ENCODE measurements at regions not wholly inside any gene's neighbourhood (a gene's known extent, or its start where the extent isn't known, plus 50 kb on each side); places are given as distances from the start of the nearest gene placed in this dataset.
"Not testable (repeated sequence)": the region's sequence is repeated elsewhere in the genome, so short reads cannot be mapped to it uniquely, and the experiment has no call there.

- ChIA-PET POLR2A (no interaction called here), CTCF (no interaction called here)
- Mint-ChIP-seq H3K4me1 (ENCODE audit: low read depth) (peaks cover 7% of the 10 kb centered on the region), H3K27ac (no peak overlapping the region), H3K9me3 (peaks cover 9% of the 10 kb centered on the region), H3K36me3 (no peaks in the 10 kb centered on the region), H3K4me3 (no peak overlapping the region), H3K27me3 (peaks cover 3% of the 10 kb centered on the region)
- intact Hi-C loops (cut with micrococcal nuclease), result no loop called here
- no peak for DNase-seq
These were observed 122.8 kb downstream of the NUFIP1 start for GRCh38 chr13:44866411-44866911.

- Mint-ChIP-seq H3K4me1 (ENCODE audit: low read depth) (peaks cover 7% of the 10 kb centered on the region), H3K9me3 (peaks cover 9% of the 10 kb centered on the region), H3K27me3 (peaks cover 3% of the 10 kb centered on the region), H3K27ac (no peak overlapping the region), H3K4me3 (no peak overlapping the region), H3K36me3 (no peaks in the 10 kb centered on the region)
- CTCF ChIA-PET, result no interaction called here
- intact Hi-C loops (cut with micrococcal nuclease), result no loop called here
- POLR2A ChIA-PET, result no interaction called here
- no peak for DNase-seq
These were observed 123.4 kb downstream of the NUFIP1 start for GRCh38 chr13:44865722-44866410.

DNA sequence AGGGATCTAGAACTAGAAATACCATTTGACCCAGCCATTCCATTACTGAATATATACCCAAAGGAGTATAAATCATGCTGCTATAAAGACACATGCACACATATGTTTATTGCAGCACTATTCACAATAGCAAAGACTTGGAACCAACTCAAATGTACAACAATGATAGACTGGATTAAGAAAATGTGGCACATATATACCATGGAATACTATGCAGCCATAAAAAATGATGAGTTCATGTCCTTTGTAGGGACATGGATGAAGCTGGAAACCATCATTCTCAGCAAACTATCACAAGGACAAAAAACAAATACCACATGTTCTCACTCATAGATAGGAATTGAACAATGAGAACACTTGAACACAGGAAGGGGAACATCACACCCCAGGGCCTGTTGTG is 125.6 kb downstream of the NUFIP1 start:
- CTCF ChIA-PET; H3K4me3 Mint-ChIP-seq; intact Hi-C loops (cut with micrococcal nuclease); H3K9me3 Mint-ChIP-seq; H3K4me1 Mint-ChIP-seq (ENCODE audit: low read depth); H3K36me3 Mint-ChIP-seq; POLR2A ChIA-PET; DNase-seq; H3K27ac Mint-ChIP-seq; H3K27me3 Mint-ChIP-seq: not testable (repeated sequence)

DNA sequence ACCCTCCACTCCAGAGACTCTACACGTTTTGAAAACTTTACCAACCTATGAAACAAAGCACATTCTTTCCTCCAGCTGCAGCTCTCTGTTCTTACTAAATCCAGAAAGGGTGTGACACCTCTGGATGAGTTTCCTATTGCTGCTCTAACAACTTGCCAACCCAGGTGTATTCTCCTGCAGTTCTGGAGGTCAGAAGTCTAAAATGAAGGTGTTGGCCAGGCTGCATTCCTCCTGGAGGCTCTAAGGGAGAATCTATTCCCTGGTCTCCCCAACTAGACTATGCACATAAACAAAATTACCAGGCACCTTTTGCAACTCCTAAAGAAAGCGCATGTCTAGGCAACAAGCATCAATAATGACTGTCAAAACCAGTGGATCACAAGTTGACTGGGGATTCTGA is 128.8 kb downstream of the NUFIP1 start:
- CTCF ChIA-PET, result no interaction called here
- H3K36me3 Mint-ChIP-seq, result no peaks in the 10 kb centered on the region
- no peak for DNase-seq
- no peaks in the 10 kb centered on the region for H3K9me3 Mint-ChIP-seq
- peaks cover 14% of the 10 kb centered on the region for H3K27me3 Mint-ChIP-seq
- H3K4me3 Mint-ChIP-seq, result no peak overlapping the region
- H3K4me1 Mint-ChIP-seq (ENCODE audit: low read depth), result no peaks in the 10 kb centered on the region
- intact Hi-C loops (cut with micrococcal nuclease), result no loop called here
- H3K27ac Mint-ChIP-seq, result no peak overlapping the region
- POLR2A ChIA-PET, result no interaction called here

GRCh38 chr13:44857736-44858135 is 131.5 kb downstream of the NUFIP1 start:
- no peak overlapping the region for H3K27ac Mint-ChIP-seq
- no peaks in the 10 kb centered on the region for H3K9me3 Mint-ChIP-seq
- no peaks in the 10 kb centered on the region for H3K4me1 Mint-ChIP-seq (ENCODE audit: low read depth)
- peaks cover 16% of the 10 kb centered on the region for H3K27me3 Mint-ChIP-seq
- DNase-seq, result no peak
- intact Hi-C loops (cut with micrococcal nuclease), result no loop called here
- POLR2A ChIA-PET, result no interaction called here
- CTCF ChIA-PET, result no interaction called here
- no peak overlapping the region for H3K4me3 Mint-ChIP-seq
- H3K36me3 Mint-ChIP-seq, result no peaks in the 10 kb centered on the region

DNA sequence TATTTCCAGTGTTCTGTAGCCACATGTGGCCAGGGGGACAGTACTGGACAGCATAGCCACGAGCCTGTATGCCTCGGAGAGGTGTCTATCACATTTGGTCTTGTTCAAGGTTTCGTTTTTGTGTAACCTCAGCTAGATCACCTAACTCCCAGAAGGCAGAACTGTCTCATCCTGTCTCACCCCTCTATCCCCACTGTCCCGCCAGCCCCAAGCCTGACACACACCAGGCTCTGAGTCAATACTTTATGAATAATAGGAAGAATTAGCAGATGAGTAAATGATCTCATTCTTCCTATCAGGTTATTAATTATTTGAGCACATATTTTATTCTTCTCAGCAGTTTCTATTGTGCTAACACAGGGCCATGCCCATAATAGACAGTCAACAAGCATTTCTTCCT is 132.2 kb downstream of the NUFIP1 start:
- Mint-ChIP-seq H3K9me3 (no peaks in the 10 kb centered on the region), H3K27me3 (peaks cover 16% of the 10 kb centered on the region), H3K4me3 (no peak overlapping the region), H3K36me3 (no peaks in the 10 kb centered on the region), H3K4me1 (ENCODE audit: low read depth) (no peaks in the 10 kb centered on the region), H3K27ac (no peak overlapping the region)
- no peak for DNase-seq
- intact Hi-C loops (cut with micrococcal nuclease), result no loop called here
- ChIA-PET CTCF (no interaction called here), POLR2A (no interaction called here)

DNA sequence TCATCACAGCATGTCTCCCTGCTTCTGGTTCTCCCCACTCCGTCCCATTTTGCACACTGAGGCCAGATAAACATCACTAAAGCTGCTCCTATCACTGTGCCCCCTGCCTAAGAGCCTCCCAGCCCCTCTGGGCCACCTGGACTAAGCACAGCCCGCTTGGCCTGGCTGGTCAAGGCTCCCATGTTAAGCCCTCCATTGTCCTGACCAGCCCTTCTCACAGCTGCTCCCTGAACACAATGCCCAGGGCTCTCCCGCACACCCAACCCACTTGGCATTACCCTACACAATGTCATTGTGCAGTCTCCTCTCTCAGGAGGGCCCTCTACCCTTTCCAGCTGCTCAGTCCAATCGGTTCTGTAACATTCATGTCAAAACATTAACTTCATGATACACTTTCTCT is 133.4 kb downstream of the NUFIP1 start:
- no peak for DNase-seq
- CTCF ChIA-PET, result no interaction called here
- Mint-ChIP-seq H3K4me3 (no peak overlapping the region), H3K9me3 (no peaks in the 10 kb centered on the region), H3K4me1 (ENCODE audit: low read depth) (no peaks in the 10 kb centered on the region), H3K27ac (no peak overlapping the region), H3K36me3 (no peaks in the 10 kb centered on the region), H3K27me3 (peaks cover 16% of the 10 kb centered on the region)
- intact Hi-C loops (cut with micrococcal nuclease), result no loop called here
- POLR2A ChIA-PET, result no interaction called here

DNA sequence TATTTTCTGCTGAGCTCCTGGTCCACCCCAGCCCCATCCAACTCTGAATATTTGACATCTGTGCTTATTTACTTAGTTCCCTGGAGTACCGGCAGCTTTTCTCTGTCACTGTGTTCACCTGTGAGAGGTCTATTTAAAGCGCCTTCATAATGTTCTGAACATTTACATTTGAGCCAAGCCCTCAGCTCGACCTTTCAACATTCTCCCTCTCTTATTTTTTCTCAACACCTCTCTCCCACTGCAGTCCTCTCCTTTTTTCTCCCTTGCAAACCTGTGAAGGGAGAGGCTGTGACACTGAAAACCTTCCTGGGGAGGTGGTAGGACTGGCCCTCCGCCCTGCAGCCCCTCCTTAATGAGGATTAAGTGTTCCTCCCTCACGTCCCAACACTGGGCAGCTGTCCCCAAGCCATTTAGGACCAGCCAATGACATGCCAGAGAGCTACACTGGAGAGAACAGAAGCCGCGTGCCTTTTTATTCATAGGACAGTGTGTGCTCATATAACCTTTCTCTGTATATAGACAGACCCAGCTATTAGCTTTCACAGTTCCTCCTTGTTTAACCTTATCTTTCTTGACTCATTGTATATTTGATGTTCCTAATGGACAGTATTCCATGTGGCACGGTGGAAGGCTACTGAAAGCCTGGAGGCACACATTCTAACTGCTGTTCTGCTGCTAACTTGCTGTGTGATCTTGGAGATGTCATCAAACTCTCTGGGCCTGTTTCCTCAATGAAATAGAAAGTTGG is 134.8 kb downstream of the NUFIP1 start:
- no peaks in the 10 kb centered on the region for H3K4me1 Mint-ChIP-seq (ENCODE audit: low read depth)
- no peak overlapping the region for H3K4me3 Mint-ChIP-seq
- ChIA-PET CTCF (no interaction called here), POLR2A (no interaction called here)
- H3K36me3 Mint-ChIP-seq, result no peaks in the 10 kb centered on the region
- no peak for DNase-seq
- H3K9me3 Mint-ChIP-seq, result no peaks in the 10 kb centered on the region
- peaks cover 16% of the 10 kb centered on the region for H3K27me3 Mint-ChIP-seq
- no peak overlapping the region for H3K27ac Mint-ChIP-seq
- intact Hi-C loops (cut with micrococcal nuclease), result no loop called here

DNA sequence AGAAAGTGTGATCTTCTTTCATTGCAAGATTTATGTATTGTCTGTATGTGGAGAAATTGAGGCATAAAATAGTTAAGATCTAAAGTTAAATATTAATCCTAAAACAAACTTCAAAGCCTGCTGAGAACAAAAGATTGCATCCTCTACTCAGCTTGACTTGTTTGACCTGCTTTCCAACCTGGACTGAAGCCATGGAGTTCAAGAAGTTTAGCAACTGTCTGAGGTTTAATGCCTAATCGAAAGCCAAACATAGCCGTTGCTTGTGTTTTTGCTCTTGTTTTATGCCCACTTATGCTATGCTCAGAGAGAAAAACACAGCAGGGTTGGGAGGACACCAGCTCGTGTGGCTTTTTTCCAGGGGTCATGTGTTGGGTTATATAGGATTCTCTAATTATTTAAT is 135.6 kb downstream of the NUFIP1 start:
- H3K4me1 Mint-ChIP-seq (ENCODE audit: low read depth), result no peaks in the 10 kb centered on the region
- H3K4me3 Mint-ChIP-seq, result no peak overlapping the region
- CTCF ChIA-PET, result no interaction called here
- no peaks in the 10 kb centered on the region for H3K9me3 Mint-ChIP-seq
- POLR2A ChIA-PET, result no interaction called here
- no peaks in the 10 kb centered on the region for H3K36me3 Mint-ChIP-seq
- DNase-seq, result no peak
- H3K27ac Mint-ChIP-seq, result no peak overlapping the region
- intact Hi-C loops (cut with micrococcal nuclease), result no loop called here
- H3K27me3 Mint-ChIP-seq, result peaks cover 12% of the 10 kb centered on the region

GRCh38 chr13:44848920-44849676 is 140.2 kb downstream of the NUFIP1 start:
- ChIA-PET POLR2A (no interaction called here), CTCF (no interaction called here)
- Mint-ChIP-seq H3K4me3 (no peak overlapping the region), H3K9me3 (no peaks in the 10 kb centered on the region), H3K36me3 (no peaks in the 10 kb centered on the region), H3K27ac (no peak overlapping the region), H3K4me1 (ENCODE audit: low read depth) (no peaks in the 10 kb centered on the region), H3K27me3 (peaks cover 5% of the 10 kb centered on the region)
- intact Hi-C loops (cut with micrococcal nuclease), result no loop called here
- DNase-seq, result no peak

DNA sequence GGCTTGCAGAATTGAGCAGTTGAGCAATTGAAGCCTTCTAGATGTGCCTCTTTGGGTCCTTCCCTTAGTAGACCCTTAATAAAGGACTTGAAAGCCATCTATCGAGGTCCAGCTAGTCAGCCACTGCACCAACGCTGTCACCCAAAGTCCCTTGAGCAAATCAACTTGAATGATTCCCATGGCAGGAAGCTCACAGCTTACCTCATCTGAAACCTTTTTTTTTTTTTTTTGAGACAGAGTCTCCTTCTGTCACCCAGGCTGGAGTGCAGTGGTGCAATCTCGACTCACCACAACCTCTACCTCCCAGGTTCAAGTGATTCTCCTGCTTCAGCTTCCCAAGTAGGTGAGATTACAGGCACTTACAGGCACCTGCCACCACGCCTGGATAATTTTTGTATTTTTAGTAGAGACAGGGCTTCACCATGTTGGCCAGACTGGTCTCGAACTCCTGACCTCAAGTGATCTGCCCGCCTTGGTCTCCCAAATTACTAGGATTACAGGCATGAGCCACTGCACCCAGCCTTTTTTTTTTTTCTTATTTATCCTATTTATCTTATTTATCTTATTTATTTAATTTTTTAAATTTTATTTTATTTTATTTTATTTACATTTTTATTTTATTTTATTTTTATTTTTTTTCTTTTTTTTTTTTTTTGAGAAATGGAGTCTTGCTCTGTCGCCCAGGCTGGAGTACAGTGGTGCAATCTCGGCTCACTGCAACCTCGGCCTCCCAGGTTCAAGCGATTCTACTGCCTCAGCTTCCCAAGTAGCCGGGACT is 143.8 kb downstream of the NUFIP1 start:
- H3K9me3 Mint-ChIP-seq; CTCF ChIA-PET; H3K27ac Mint-ChIP-seq; H3K27me3 Mint-ChIP-seq; H3K36me3 Mint-ChIP-seq; H3K4me3 Mint-ChIP-seq; H3K4me1 Mint-ChIP-seq (ENCODE audit: low read depth); POLR2A ChIA-PET; DNase-seq; intact Hi-C loops (cut with micrococcal nuclease): not testable (repeated sequence)

- H3K27me3 Mint-ChIP-seq, result peaks cover 9% of the 10 kb centered on the region
- ChIA-PET POLR2A (no interaction called here), CTCF (no interaction called here)
- no peaks in the 10 kb centered on the region for H3K36me3 Mint-ChIP-seq
- intact Hi-C loops (cut with micrococcal nuclease), result no loop called here
- no peak for DNase-seq
- H3K4me3 Mint-ChIP-seq, result no peak overlapping the region
- H3K4me1 Mint-ChIP-seq (ENCODE audit: low read depth), result no peaks in the 10 kb centered on the region
- H3K27ac Mint-ChIP-seq, result no peak overlapping the region
- H3K9me3 Mint-ChIP-seq, result no peaks in the 10 kb centered on the region
These were observed 144.5 kb downstream of the NUFIP1 start for GRCh38 chr13:44844786-44845185.

All from activated CD4-positive, alpha-beta memory T cell treated with anti-CD3 and anti-CD28 coated beads for 36 hours (primary cell).